GM21825 (cell line): ENCODE measurements at regions not wholly inside any gene's neighbourhood (a gene's known extent, or its start where the extent isn't known, plus 50 kb on each side); places are given as distances from the start of the nearest gene placed in this dataset.

Experiments
- ATAC-seq: cut with Tn5 transposase; IDR thresholded peaks from one replicate; pipeline ENCODE4 v1.9.1; 2021; ENCODE audit warnings: mild to moderate bottlenecking, moderate library complexity; ENCODE audit not compliant: unreplicated experiment

DNA sequence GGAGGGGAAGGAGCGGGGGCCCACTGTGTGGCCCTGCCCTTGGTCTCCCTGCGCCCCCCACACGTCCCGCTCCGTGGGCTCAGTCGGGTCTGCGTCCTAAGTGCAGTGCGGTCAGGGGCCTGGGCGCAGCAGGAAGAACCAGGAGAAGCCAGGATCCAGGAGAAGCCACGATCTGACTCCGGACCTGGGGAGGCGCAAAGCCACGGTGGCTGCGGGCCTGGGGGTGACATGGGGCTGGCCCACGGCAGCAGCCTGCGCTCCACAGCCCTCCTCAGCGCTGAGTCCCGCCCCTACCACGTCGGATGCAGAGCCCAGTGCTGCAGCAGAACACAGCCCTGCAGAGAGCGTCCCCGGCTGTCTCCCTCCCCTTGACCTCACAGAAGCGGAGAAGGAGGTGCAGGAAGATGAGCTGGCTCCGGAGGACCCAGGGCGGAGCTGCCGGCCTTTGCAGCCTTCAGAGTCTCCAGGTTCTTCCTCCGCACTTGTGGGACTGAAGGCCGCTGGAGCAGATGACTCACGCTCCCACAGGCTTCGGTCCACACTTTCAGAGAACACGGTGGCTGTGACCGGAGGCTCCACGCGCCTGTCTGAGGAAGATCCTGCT is 589.2 kb upstream of the SALL3 start:
- no peak for ATAC-seq

DNA sequence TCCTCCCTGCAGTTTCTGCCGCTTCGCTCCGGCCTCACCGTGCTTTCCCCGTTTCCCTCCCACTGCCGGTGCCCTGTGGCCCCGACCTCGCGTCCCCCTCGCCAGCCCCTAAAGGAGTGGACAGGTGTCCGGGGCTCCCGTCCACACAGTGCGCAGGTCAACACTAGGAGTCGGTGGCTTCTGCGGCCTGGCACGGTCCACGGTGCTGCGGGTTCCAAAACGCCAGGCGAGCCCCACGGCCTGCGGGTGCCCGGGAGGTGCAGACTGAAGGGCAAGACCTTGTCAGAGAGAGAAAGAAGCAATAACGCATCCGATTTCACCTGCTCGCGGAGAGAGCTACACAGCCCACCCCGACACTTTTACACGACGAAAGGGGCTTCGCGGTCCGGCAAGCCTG is 588.7 kb upstream of the SALL3 start:
- no peak for ATAC-seq

DNA sequence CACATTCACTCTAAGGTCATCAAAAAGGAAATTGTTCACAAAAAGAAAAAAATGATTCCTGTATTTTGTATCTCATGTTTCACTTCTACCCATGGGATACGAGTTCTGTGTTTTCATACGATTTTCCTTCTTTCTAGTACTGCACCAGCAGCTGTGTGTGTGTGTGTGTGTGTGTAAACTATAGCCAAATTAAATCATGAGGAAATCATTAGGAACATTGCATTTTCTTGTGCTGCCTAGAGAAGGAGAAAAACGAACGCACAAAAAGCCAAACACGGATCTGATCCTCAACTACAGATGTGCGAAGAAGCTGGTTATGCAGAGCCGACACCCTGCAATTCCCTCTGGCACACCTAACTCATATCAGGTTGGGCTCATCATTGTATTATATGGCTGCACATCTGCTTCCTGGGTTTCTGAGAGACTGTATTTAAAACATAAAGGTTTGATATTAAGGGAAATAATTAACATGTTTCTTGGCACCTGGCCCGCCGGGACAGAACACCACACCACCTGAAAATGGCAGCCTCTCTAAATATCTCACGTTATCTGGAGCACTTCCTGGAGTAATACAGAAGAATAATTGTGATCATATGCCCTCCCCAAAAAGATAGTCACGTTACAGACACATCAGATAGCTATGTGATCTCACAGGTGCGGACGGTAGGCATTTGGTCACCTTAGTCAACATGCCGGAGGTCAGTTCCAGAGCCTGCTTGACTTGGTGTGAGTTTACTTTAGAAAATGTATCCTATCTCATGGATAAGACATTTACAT is 586.3 kb upstream of the SALL3 start:
- no peak for ATAC-seq

DNA sequence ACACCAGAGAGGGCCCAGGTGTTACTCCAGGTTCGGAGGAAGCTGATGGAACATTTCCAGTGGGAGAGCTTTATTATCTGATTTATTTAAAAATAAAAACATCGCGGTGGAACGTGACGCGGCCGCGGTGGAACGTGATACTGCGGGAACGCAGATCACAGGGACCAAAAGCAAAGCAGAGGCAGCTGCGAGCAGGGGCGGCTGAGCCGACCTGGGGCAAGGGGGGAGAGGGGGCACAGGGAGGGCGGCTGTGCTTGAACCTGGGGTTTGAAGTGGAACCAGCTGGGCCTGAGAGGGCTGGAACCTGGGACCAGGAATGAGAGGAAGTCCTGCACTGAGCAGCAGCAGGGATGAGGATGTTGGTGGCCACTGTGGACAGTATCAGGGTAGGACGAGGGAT is 583.5 kb upstream of the SALL3 start:
- ATAC-seq = no peak

DNA sequence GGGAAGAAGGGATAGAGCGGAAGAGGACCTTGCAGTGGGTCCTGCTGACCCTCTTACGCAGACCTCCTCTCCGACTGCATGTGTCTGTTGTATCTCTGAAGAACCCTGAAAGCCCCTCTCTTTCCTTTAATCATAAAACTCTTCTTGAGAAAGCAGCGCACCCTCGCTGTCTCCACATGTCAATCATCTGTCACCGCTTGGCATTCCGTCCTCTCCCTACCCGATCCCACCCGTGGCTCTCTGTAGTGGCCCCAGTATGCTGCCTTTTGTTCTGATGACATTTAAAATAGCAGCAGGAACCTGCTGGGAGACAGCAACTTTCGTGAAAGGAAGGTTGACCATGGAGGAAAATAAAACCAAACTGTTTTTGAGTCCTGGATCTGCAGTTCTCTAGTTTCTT is 582.9 kb upstream of the SALL3 start:
- no peak for ATAC-seq

DNA sequence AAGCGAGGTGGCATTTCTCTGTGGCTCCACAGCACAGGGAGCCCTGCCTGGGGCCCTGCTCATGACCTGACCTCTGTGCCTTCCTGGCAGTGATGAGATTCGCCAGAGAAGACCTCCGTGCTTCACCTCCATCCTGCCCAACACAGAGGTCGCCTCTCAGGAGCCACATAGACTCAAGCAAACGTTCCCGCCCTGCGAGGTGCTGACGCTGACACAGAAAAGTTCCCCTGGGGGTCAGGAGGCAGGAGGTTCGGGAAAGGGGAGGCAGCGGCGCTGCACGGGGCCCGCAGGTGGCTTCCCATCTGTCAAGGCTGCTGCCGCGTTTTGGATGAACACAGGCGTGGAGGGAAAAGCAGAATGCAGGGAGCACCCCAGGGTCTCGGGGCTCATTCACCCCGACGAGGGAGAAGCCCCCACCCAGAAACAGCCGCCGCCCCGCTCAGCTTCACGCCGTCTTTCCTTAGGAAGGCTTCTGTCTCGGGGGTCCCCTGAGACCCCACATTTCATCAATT is 579.6 kb upstream of the SALL3 start:
- ATAC-seq = no peak

DNA sequence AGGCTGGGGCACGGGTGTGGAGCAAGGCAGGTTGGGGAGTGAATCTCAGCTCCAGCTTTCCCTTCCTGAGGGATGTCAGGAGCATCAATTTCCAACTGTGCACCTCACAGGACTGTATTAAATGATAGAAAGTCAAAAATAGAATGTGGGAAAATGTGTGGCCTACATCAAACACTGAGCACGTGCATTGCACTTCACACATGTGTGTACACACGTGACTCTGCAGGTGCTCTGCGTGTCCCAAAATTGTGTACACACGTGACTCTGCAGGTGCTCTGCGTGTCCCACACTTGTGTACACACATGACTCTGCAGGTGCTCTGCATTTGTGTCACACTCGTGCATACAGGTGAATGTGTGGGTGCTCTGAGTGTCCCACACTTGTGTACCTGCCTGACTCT is 577.2 kb upstream of the SALL3 start:
- ATAC-seq = no peak

DNA sequence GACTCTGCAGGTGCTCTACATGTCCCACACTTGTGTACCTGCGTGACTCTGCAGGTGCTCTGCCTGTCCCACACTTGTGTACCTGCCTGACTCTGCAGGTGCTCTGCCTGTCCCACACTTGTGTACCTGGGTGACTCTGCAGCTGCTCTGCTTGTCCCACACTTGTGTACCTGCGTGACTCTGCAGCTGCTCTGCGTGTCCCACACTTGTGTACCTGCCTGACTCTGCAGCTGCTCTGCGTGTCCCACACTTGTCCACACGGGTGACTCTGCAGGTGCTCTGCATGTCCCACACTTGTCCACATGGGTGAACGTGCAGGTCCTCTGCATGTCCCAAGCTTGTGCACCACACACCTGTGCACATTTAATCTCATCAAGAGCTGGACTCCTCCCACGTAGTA is 576.7 kb upstream of the SALL3 start:
- ATAC-seq = no peak

DNA sequence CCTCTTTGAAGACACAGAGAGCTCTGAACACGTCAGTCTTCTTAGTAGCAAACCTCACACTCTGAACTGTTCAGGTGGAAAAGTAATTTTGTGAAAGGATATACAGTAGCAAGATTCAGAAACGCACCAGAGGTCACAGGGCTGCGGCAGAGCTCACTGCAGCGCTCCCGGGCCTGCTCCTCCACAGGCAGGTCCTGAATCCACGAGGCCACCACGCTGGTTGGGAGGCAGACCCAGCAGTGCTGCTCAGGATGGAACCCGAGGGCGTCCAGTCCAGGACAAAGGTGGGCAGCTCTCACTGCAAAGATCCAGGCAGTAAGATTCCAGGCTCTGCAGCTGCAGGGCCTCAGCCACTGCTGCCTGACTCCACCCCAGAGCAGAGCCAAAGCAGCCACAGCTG is 576.2 kb upstream of the SALL3 start:
- no peak for ATAC-seq

DNA sequence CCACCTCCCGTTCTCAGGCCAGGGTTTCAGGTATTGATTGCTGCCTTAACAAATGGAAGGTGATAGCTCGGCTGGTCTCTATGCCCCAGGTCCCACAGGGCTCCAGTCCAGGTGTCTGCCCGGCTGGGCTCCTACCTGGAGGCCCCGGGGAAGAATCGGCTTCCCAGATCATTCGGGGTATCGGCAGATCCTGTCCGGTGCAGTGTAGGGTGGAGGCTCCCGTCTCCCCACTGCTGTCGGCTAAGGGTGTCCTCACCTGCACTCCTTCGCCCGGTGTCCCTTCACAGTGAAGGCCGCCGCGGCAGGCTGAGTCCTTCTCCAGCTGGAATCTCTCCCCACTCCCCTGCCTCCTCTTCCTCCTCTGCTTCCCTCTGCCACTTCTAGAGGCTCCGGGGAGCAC is 573.9 kb upstream of the SALL3 start:
- no peak for ATAC-seq

DNA sequence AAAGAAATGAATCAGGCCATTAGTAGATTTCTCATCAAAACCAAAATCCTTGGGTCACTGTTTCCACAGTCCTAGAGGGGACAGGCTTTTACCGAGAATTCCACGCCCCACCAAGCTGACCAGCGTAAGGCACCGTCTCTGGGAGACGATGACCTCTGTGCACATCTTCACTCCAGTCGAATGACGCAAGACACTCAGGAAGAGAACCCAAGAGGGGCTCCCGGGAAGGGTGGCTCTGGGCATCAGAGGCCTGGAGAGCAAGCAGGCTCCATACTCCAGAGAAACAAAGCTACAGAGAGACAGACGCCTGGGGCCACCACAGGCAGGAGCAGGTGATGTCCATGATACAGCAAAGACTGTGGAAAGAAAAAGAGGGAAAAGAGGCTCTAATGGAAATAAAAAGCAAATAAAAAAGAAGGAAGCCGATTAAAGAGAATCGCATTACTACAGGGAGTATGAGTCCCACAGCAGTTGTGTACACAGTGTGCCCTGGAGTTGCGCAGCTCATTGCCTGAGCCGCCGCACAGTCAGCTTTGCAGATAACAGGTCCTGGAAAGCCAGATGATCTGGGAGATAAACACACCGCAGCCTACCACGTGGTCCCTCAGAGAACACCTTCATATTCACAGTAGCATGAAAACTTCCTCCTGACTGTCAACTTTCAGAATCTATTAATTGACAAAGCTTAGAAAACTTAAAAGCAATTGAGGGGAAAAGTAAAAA is 572.7 kb upstream of the SALL3 start:
- no peak for ATAC-seq

DNA sequence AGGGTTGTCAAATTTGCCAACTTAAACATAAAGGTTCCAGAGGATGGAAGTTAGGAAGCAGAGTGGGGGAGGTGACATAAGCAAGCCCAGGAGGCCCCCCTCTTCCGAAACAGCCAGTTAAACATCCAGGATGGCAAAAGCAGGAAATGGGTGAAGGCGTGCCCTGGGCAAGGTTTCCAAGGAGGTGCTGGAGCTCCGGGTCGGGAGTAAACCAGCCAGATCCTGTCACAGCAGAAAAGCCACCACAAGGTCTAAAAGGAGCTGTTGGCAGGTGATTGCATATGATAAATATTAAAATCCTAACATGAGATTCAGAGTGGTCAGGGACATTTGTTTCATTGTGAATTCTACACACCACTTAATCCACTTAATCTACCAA is 572.2 kb upstream of the SALL3 start:
- no peak for ATAC-seq

DNA sequence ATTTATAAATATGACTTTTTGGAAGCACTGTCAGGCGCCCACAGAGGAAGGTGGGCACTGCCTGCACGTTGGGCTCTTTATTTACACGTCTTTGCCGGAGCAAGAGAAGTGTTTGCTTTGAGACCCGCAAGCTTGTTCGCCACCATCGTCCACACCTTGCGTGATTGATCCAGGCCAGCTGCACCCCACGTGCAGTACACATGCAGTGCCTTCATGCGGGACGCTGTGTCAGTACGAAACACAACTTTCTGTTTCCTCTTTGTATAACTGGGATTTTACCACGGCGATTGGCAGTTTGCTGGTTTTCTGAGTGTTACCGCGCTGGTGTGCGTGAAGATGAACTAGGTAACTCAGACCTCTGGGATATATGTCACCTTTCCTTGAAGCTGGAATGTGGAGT is 571.0 kb upstream of the SALL3 start:
- no peak for ATAC-seq

DNA sequence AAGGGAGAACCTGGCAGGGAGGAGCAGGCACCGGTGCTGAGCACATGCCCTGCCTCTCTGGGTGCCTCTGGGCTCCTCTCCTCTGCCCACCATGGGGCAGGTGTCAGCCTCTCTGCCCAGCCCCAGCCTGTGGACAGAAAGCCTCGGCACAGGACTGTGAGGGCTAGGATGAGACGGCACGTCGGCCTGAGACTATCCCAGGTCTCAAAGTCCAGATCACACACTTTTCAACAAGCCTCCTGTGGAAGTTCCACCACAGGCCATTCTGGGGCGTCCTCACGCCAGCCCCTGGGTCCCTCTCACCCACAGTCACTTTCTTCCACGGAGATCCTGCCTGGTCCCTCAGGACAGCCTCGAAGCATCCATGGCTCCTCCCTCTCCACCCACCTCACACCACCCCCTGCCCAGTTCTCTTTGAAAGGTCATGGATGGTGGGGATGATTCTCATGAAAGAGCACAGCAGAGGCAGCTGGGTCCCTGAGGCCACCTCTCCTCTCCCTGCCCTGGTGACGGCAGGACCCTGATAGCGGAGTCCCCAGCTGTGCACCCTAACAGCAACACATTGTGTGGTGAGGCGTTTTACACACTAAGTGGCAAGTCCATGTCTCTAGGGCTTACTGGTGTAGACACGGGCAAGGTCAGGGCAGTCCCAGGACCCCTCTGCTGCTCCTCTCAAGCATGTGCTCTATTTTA is 569.4 kb upstream of the SALL3 start:
- ATAC-seq = no peak

DNA sequence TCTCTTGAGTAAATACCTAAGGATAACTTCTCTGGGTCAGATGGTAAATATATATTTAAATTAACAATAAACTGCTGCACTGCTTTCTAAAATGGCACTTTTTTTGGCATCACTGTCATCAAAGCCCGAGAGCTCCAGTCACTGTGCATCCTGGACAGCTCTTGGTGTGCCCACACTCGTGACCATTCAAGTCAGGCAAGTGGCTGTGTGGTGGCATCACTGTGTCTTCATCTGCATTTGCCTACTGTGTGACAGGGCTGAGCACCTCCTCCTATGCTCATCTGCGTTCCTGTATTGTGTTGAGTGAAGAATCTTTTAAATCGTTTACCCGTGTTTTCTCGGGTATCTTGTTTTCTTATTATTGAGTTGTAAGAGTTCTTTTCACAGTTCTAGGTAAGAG is 568.1 kb upstream of the SALL3 start:
- no peak for ATAC-seq

DNA sequence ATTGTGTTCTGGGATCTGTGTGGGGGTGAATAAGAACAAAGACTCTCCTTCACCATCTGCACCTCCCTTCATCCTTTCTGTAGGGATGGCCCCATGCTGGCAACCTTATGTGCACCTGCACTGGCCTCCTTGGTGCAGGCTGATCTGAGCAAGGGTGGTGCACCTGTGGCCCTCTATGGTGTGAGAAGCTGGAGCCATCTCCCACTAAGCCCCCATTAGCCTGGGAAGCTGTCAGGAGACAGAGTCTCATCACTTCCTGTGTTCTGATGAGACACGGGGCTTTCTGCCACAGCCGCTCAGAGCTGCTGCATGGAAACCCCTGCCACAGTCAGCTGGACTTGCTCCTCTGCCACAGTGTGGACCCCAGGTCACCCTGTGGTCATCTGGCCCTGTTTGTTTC is 565.3 kb upstream of the SALL3 start:
- no peak for ATAC-seq

DNA sequence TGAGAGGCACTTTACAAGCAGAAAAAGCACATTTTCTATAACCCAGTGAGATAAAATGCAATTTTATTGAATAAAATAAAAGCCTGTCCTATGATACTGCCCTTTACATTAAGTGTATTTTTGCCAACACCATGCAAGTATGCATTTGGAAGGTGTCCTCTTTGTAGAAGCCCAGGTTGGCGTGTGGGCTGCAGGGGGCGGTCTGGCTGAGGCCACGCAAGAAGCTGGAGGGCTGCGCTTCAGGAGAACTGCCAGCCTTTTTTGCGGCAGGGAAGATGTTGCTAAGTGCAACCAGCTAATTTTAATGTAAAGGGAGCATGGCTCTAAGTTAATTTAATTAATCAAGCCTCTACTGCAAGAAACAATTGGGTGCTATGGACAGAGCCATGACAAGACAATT is 562.8 kb upstream of the SALL3 start:
- ATAC-seq = no peak

DNA sequence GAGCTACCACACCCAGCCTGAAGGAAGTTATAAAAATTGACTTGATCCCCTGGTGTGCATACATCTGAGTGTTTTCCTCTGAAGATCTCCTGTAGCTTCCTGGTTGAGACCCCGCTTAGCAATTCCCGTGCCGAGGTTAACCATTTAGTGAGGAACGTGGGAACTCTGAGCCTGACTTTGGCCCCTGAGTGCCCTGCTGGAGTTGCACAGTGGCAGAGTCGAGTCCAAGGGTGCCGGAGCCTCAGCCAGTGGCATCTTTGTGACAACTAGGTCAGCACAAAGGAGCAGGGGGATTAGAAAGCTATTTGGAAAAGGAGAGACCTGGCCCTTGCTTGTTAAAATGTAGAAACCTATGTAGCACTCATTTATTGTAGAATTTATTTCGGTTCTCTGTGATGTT is 561.2 kb upstream of the SALL3 start:
- ATAC-seq = no peak

DNA sequence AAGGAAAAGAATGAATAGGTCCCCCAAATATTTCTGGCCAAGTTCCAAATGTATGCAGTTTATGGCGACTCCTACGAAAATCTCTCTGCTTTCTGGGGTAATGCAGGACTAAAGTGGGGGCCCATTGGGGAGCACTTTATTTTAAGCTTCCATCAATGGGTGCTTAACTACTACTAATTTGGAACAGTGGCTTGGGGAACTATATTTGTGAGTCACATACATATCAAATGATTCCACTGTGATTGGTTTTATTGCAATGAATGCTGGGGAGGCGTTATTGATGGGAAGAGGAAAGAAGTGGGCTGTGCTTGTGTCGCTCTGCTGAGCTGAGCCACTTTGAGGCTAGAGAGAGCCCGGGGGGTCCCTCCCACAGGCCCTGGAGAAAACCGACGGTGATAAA is 560.4 kb upstream of the SALL3 start:
- ATAC-seq = no peak

DNA sequence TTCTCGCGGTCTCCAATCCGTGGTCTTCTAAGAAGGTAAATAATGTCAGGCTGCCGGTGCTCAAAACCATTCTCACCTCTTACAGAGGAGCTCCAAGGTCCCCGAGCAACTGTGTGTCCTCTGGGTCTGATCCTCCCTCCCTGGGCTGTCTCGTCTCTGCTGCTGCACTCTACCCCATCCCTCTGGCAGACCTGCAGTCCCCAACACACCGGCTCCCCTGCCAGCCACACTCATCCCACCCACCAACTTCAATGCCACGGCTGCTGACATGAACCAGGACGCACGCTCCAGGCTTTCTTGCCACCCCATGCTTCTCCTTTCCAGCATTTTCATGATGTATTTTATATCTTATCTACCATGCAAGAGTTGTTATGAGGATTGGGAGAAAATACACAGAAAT is 559.5 kb upstream of the SALL3 start:
- ATAC-seq = no peak

DNA sequence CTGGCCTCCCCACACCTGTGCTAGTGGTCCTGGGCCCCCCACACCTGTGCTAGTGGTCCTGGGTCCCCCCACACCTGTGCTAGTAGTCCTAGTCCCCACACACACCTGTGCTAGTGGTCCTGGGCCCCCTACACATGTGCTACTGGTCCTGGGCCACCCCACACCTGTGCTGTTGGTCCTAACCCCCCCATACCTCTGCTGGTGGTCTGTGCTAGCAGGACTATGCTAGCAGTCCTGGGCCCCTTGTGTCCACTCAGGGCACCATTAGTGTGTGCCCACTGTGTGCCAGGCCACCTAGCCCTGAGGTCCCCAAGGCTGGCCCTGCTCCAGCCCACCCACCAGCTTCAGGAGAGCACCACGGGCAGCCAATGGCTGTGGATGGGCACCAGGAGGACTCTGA is 558.2 kb upstream of the SALL3 start:
- ATAC-seq = no peak

DNA sequence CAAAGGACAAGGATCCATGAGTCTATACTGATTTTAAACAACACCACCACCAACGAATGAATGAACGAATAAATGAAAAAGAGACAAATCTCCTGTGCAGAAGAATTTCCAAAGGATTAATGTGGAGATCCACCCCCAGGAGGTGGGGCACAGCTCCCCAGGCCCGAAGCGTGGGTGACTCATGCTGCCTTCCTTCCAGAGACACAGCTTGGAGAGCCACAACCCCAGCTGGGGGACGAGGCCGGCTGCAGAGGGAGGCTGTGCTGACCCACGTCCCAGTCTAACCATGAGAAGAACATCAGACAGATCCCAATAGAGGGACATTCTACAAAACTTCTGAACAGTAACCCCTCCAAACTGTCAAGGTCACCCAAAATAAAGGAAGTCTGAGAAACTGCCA is 557.3 kb upstream of the SALL3 start:
- no peak for ATAC-seq
